ENCODE measurements at regions not wholly inside any gene's neighbourhood (a gene's known extent, or its start where the extent isn't known, plus 50 kb on each side); places are given as distances from the start of the nearest gene placed in this dataset.

- ChIA-PET CTCF (ENCODE audit: low intra/inter-chr PET ratio, low total read pairs) (no interaction called here), POLR2A (no interaction called here)
- H3K27ac ChIP-seq (ENCODE audit: extremely low read length, insufficient read depth, low read length) = no peak overlapping the region
- H3K4me2 ChIP-seq (ENCODE audit: low read depth, low read length) = no peak overlapping the region
- H3K27me3 ChIP-seq (ENCODE audit: control insufficient read depth in 1 of 2, insufficient read depth in 2 of 2, low read length in 2 of 2) = peaks cover 0 to 3% of the 10 kb centered on the region in 2 experiments; a peak in 2 of 5 replicates
- intact Hi-C loops (cut with micrococcal nuclease; ENCODE audit: unreplicated experiment) (no loop called here), in situ Hi-C loops (cut with HindIII; ENCODE audit: extremely low pct_ligation_motif_present, low pct_unique_long_range_greater_than_20kb) (no loop called here)
- no TSS peak for BruUV-seq (replicated peaks)
- no peaks in the 10 kb centered on the region for H4K20me1 ChIP-seq (ENCODE audit: insufficient read depth, low read length)
- 27% methylated on average over 8 of the region's 8 CpGs for WGBS (ENCODE audit: low lambda C conversion rate)
- TF ChIP-seq, protein P1, sequence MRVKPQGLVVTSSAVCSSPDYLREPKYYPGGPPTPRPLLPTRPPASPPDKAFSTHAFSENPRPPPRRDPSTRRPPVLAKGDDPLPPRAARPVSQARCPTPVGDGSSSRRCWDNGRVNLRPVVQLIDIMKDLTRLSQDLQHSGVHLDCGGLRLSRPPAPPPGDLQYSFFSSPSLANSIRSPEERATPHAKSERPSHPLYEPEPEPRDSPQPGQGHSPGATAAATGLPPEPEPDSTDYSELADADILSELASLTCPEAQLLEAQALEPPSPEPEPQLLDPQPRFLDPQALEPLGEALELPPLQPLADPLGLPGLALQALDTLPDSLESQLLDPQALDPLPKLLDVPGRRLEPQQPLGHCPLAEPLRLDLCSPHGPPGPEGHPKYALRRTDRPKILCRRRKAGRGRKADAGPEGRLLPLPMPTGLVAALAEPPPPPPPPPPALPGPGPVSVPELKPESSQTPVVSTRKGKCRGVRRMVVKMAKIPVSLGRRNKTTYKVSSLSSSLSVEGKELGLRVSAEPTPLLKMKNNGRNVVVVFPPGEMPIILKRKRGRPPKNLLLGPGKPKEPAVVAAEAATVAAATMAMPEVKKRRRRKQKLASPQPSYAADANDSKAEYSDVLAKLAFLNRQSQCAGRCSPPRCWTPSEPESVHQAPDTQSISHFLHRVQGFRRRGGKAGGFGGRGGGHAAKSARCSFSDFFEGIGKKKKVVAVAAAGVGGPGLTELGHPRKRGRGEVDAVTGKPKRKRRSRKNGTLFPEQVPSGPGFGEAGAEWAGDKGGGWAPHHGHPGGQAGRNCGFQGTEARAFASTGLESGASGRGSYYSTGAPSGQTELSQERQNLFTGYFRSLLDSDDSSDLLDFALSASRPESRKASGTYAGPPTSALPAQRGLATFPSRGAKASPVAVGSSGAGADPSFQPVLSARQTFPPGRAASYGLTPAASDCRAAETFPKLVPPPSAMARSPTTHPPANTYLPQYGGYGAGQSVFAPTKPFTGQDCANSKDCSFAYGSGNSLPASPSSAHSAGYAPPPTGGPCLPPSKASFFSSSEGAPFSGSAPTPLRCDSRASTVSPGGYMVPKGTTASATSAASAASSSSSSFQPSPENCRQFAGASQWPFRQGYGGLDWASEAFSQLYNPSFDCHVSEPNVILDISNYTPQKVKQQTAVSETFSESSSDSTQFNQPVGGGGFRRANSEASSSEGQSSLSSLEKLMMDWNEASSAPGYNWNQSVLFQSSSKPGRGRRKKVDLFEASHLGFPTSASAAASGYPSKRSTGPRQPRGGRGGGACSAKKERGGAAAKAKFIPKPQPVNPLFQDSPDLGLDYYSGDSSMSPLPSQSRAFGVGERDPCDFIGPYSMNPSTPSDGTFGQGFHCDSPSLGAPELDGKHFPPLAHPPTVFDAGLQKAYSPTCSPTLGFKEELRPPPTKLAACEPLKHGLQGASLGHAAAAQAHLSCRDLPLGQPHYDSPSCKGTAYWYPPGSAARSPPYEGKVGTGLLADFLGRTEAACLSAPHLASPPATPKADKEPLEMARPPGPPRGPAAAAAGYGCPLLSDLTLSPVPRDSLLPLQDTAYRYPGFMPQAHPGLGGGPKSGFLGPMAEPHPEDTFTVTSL (CRISPR knock-in tag; IDR thresholded peaks at IDR 0.05; ENCODE audit: borderline replicate concordance) = no peak
- TF ChIP-seq ZNF350 (CRISPR knock-in tag; IDR thresholded peaks at IDR 0.05; ENCODE audit: borderline replicate concordance, low read depth) (no peak), ZNF12 (CRISPR knock-in tag; IDR thresholded peaks at IDR 0.05) (no peak), RBM22 (optimal IDR thresholded peaks at IDR 0.05; ENCODE audit: low read length) (no peak), PHF5A (CRISPR knock-in tag; IDR thresholded peaks at IDR 0.05; ENCODE audit: low read depth, unreplicated experiment) (no peak), ZNF775 (CRISPR knock-in tag; IDR thresholded peaks at IDR 0.05; ENCODE audit: borderline replicate concordance) (no peak), SRF (IDR thresholded peaks at IDR 0.05; ENCODE audit: low read depth, low read length) (no peak), ZC3H4 (CRISPR knock-in tag; IDR thresholded peaks at IDR 0.05; ENCODE audit: borderline replicate concordance) (no peak), HDAC6 (IDR thresholded peaks at IDR 0.05; ENCODE audit: low read depth, low read length) (no peak), PLRG1 (conservative IDR thresholded peaks at IDR 0.05) (no peak), TCF7L2 (IDR thresholded peaks at IDR 0.05; ENCODE audit: low read depth, low read length) (no peak), RARA (CRISPR knock-in tag; IDR thresholded peaks at IDR 0.05) (no peak), AGO2 (optimal IDR thresholded peaks at IDR 0.05; ENCODE audit: low read depth, low read length) (no peak), ZNF879 (CRISPR knock-in tag; IDR thresholded peaks at IDR 0.05) (no peak), CEBPG (CRISPR knock-in tag; IDR thresholded peaks at IDR 0.05) (no peak)
- TF ChIP-seq, protein P2, sequence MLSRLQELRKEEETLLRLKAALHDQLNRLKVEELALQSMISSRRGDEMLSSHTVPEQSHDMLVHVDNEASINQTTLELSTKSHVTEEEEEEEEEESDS (CRISPR knock-in tag; IDR thresholded peaks at IDR 0.05; ENCODE audit: borderline replicate concordance) = no peak
- TF ChIP-seq, protein P3, sequence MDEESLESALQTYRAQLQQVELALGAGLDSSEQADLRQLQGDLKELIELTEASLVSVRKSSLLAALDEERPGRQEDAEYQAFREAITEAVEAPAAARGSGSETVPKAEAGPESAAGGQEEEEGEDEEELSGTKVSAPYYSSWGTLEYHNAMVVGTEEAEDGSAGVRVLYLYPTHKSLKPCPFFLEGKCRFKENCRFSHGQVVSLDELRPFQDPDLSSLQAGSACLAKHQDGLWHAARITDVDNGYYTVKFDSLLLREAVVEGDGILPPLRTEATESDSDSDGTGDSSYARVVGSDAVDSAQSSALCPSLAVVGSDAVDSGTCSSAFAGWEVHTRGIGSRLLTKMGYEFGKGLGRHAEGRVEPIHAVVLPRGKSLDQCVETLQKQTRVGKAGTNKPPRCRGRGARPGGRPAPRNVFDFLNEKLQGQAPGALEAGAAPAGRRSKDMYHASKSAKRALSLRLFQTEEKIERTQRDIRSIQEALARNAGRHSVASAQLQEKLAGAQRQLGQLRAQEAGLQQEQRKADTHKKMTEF (CRISPR knock-in tag; IDR thresholded peaks at IDR 0.05) = no peak
- TF ChIP-seq, protein P4, sequence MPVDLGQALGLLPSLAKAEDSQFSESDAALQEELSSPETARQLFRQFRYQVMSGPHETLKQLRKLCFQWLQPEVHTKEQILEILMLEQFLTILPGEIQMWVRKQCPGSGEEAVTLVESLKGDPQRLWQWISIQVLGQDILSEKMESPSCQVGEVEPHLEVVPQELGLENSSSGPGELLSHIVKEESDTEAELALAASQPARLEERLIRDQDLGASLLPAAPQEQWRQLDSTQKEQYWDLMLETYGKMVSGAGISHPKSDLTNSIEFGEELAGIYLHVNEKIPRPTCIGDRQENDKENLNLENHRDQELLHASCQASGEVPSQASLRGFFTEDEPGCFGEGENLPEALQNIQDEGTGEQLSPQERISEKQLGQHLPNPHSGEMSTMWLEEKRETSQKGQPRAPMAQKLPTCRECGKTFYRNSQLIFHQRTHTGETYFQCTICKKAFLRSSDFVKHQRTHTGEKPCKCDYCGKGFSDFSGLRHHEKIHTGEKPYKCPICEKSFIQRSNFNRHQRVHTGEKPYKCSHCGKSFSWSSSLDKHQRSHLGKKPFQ (CRISPR knock-in tag; IDR thresholded peaks at IDR 0.05; ENCODE audit: insufficient replicate concordance) = no peak
- no peaks in the 10 kb centered on the region for H3K36me3 ChIP-seq (replicated peaks in 1 of 2; ENCODE audit: control insufficient read depth in 1 of 2, insufficient read depth in 2 of 2, low read length in 2 of 2)
- H3K79me2 ChIP-seq (ENCODE audit: insufficient read depth, low read length) = no peaks in the 10 kb centered on the region
- FAIRE-seq (no peak), DNase-seq (ENCODE audit: low spot score) (no peak), ATAC-seq (no peak)
- H3K9ac ChIP-seq (ENCODE audit: insufficient read depth, low read depth, low read length) = no peak overlapping the region
- no peak overlapping the region for H2AFZ ChIP-seq (ENCODE audit: low read length)
- H3K4me1 ChIP-seq (ENCODE audit: insufficient read depth, low read length) = no peaks in the 10 kb centered on the region
- H3K9me3 ChIP-seq (ENCODE audit: low read length) = no peaks in the 10 kb centered on the region
- no peak overlapping the region for H3K4me3 ChIP-seq (replicated peaks in 1 of 3; ENCODE audit: insufficient read depth in 1 of 3, low read depth in 2 of 3, low read length in 3 of 3)
Measured at GRCh38 chr16:52921104-52921503, 131.6 kb downstream of the CHD9NB start.
